NT2/D1 (cell line): ENCODE measurements at regions not wholly inside any gene's neighbourhood (a gene's known extent, or its start where the extent isn't known, plus 50 kb on each side); places are given as distances from the start of the nearest gene placed in this dataset.
"Not testable (repeated sequence)": the region's sequence is repeated elsewhere in the genome, so short reads cannot be mapped to it uniquely, and the experiment has no call there.

Experiments used
- SUZ12 ChIP-seq: IDR thresholded peaks from 2 replicates; pipeline ENCODE4 v1.6.1; 2011; ENCODE audit not compliant: insufficient read length, insufficient read depth; ENCODE audit errors: extremely low read depth
- YY1 ChIP-seq: IDR thresholded peaks from 2 replicates; pipeline ENCODE4 v1.6.1; 2011; ENCODE audit not compliant: insufficient read length, insufficient read depth
- ZNF274 ChIP-seq: IDR thresholded peaks from 2 replicates; pipeline ENCODE4 v1.6.1; 2011; ENCODE audit warnings: mild to moderate bottlenecking, low read depth, low read length

GRCh38 chr2:87429206-87429930, 318.5 kb upstream of the PLGLB2 start:
- not testable (repeated sequence) for TF ChIP-seq YY1, ZNF274, SUZ12
